ENCODE measurements at regions not wholly inside any gene's neighbourhood (a gene's known extent, or its start where the extent isn't known, plus 50 kb on each side); places are given as distances from the start of the nearest gene placed in this dataset.
"Not testable (repeated sequence)": the region's sequence is repeated elsewhere in the genome, so short reads cannot be mapped to it uniquely, and the experiment has no call there.

DNA sequence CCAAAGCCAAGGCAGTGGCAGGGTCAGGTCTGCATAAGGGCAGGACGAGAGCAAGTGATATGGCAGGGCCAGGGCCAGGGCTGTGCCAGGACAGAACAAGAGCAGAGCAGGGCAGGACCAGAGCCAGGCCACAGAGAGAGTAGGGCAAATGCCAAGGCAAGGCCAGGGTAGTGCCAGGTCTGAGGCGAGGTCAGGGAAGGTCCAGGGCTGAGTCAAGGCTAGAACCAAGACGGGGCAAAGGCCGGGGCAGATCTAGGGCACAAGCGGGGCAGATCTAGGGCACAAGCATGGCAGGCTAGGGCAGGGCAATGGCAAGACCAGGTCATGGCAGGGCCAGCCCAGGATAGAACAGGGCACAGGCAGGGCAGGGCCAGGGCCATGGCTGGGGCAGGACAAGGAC, 282.0 kb upstream of the POTEB2 start:
- TF ChIP-seq, protein P1, sequence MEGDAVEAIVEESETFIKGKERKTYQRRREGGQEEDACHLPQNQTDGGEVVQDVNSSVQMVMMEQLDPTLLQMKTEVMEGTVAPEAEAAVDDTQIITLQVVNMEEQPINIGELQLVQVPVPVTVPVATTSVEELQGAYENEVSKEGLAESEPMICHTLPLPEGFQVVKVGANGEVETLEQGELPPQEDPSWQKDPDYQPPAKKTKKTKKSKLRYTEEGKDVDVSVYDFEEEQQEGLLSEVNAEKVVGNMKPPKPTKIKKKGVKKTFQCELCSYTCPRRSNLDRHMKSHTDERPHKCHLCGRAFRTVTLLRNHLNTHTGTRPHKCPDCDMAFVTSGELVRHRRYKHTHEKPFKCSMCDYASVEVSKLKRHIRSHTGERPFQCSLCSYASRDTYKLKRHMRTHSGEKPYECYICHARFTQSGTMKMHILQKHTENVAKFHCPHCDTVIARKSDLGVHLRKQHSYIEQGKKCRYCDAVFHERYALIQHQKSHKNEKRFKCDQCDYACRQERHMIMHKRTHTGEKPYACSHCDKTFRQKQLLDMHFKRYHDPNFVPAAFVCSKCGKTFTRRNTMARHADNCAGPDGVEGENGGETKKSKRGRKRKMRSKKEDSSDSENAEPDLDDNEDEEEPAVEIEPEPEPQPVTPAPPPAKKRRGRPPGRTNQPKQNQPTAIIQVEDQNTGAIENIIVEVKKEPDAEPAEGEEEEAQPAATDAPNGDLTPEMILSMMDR (IDR thresholded peaks at IDR 0.05), result not testable (repeated sequence)
- TF ChIP-seq POLR2A (IDR thresholded peaks at IDR 0.05), result not testable (repeated sequence)
